EL (cell line): ENCODE measurements at regions not wholly inside any gene's neighbourhood (a gene's known extent, or its start where the extent isn't known, plus 50 kb on each side); places are given as distances from the start of the nearest gene placed in this dataset.
"Not testable (repeated sequence)": the region's sequence is repeated elsewhere in the genome, so short reads cannot be mapped to it uniquely, and the experiment has no call there.

Source experiments
- DNase-seq: peaks from one replicate; pipeline ENCODE4 v3.0.0-alpha.2; 2016

GRCh38 chr14:71541973-71542690 is 390.1 kb upstream of the RGS6 start:
- no peak for DNase-seq

GRCh38 chr14:71549421-71550050 is 382.7 kb upstream of the RGS6 start:
- DNase-seq, result no peak

- DNase-seq, result no peak
Observed at GRCh38 chr14:71550367-71550766, 381.9 kb upstream of the RGS6 start.

GRCh38 chr14:71551291-71551950 is 380.8 kb upstream of the RGS6 start:
- peak; percentile 51 for DNase-seq

- no peak for DNase-seq
Observed at GRCh38 chr14:71552809-71553208, 379.4 kb upstream of the RGS6 start.

- DNase-seq, result no peak
Observed at GRCh38 chr14:71553779-71554178, 378.4 kb upstream of the RGS6 start.

GRCh38 chr14:71554323-71554722 is 377.9 kb upstream of the RGS6 start:
- no peak for DNase-seq

GRCh38 chr14:71554959-71555612 is 377.1 kb upstream of the RGS6 start:
- DNase-seq, result no peak

- DNase-seq, result peak; percentile 13
Observed at GRCh38 chr14:71555654-71556559, 376.3 kb upstream of the RGS6 start.

- DNase-seq, result no peak
Observed at GRCh38 chr14:71556730-71557129, 375.5 kb upstream of the RGS6 start.

GRCh38 chr14:71557351-71557750 is 374.9 kb upstream of the RGS6 start:
- DNase-seq, result no peak

GRCh38 chr14:71558943-71559342 is 373.3 kb upstream of the RGS6 start:
- DNase-seq, result not testable (repeated sequence)

GRCh38 chr14:71560751-71561150 is 371.5 kb upstream of the RGS6 start:
- no peak for DNase-seq

- no peak for DNase-seq
Observed at GRCh38 chr14:71563492-71564153, 368.6 kb upstream of the RGS6 start.

- DNase-seq, result no peak
Observed at GRCh38 chr14:71566276-71566675, 366.0 kb upstream of the RGS6 start.

- not testable (repeated sequence) for DNase-seq
Observed at GRCh38 chr14:71567499-71568133, 364.6 kb upstream of the RGS6 start.

GRCh38 chr14:71574976-71575375 is 357.3 kb upstream of the RGS6 start:
- peak; percentile 89 for DNase-seq

GRCh38 chr14:71576472-71576871 is 355.8 kb upstream of the RGS6 start:
- DNase-seq, result no peak

GRCh38 chr14:71579331-71579730 is 352.9 kb upstream of the RGS6 start:
- DNase-seq, result no peak

- peak; percentile 84 for DNase-seq
Observed at GRCh38 chr14:71582705-71583104, 349.5 kb upstream of the RGS6 start.

- peak; percentile 56 for DNase-seq
Observed at GRCh38 chr14:71583194-71583593, 349.0 kb upstream of the RGS6 start.
